ENCODE measurements at regions not wholly inside any gene's neighbourhood (a gene's known extent, or its start where the extent isn't known, plus 50 kb on each side); places are given as distances from the start of the nearest gene placed in this dataset.

DNA sequence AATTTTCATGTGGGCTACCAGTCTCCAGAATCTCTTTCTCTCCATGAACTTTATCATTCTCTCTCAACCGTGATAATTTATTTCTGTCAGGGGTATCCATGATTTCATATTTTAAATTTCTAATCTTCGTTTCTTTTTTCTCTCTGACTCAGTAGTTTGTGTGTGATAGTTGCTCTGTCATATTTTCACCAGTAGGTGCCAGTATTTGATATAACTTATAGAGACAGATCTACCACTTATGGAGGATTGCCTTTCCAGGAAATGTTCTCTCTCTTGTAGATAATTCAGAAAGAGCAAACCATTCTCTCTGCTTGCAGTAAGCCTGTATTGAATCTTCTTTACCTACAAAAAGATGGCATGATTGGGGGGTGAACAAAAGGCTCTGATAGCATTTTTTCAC, 79.3 kb upstream of the DYNLT3 start:
- TF ChIP-seq, protein P1, sequence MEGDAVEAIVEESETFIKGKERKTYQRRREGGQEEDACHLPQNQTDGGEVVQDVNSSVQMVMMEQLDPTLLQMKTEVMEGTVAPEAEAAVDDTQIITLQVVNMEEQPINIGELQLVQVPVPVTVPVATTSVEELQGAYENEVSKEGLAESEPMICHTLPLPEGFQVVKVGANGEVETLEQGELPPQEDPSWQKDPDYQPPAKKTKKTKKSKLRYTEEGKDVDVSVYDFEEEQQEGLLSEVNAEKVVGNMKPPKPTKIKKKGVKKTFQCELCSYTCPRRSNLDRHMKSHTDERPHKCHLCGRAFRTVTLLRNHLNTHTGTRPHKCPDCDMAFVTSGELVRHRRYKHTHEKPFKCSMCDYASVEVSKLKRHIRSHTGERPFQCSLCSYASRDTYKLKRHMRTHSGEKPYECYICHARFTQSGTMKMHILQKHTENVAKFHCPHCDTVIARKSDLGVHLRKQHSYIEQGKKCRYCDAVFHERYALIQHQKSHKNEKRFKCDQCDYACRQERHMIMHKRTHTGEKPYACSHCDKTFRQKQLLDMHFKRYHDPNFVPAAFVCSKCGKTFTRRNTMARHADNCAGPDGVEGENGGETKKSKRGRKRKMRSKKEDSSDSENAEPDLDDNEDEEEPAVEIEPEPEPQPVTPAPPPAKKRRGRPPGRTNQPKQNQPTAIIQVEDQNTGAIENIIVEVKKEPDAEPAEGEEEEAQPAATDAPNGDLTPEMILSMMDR (IDR thresholded peaks at IDR 0.05; ENCODE audit: insufficient read depth, low read length) = peak; percentile 5
- TF ChIP-seq GABPA (IDR thresholded peaks at IDR 0.05; ENCODE audit: low read depth) = no peak
